ENCODE measurements at regions not wholly inside any gene's neighbourhood (a gene's known extent, or its start where the extent isn't known, plus 50 kb on each side); places are given as distances from the start of the nearest gene placed in this dataset.

DNA sequence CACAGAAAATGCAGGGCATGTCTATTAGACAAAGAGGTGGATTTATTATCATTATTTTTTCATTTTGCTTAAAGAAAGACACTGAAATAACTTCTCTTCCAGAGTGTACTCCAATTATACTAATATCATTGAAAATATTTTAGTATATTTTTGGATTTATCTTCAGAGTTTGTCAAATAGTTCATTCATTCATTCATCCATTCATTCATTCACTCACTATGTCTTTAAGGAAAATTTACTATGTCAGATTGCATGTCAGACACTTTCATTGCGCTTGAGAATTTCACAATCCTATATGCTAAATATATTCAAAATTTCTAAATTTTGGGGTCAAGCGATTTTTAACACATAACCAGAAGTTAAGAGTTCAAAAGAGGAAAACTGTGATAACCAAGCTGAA, 479.1 kb downstream of the ZEB2 start:
- TF ChIP-seq, protein P1, sequence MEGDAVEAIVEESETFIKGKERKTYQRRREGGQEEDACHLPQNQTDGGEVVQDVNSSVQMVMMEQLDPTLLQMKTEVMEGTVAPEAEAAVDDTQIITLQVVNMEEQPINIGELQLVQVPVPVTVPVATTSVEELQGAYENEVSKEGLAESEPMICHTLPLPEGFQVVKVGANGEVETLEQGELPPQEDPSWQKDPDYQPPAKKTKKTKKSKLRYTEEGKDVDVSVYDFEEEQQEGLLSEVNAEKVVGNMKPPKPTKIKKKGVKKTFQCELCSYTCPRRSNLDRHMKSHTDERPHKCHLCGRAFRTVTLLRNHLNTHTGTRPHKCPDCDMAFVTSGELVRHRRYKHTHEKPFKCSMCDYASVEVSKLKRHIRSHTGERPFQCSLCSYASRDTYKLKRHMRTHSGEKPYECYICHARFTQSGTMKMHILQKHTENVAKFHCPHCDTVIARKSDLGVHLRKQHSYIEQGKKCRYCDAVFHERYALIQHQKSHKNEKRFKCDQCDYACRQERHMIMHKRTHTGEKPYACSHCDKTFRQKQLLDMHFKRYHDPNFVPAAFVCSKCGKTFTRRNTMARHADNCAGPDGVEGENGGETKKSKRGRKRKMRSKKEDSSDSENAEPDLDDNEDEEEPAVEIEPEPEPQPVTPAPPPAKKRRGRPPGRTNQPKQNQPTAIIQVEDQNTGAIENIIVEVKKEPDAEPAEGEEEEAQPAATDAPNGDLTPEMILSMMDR (IDR thresholded peaks at IDR 0.05), result no peak
- TF ChIP-seq POLR2A (IDR thresholded peaks at IDR 0.05), result no peak
- TF ChIP-seq EP300 (IDR thresholded peaks at IDR 0.05), result no peak
- TF ChIP-seq POLR2AphosphoS5 (IDR thresholded peaks at IDR 0.05), result no peak

Data from upper lobe of left lung (tissue), 4 donors.